NCI-H1048 (cell line): ENCODE measurements at regions not wholly inside any gene's neighbourhood (a gene's known extent, or its start where the extent isn't known, plus 50 kb on each side); places are given as distances from the start of the nearest gene placed in this dataset.

Source experiments
- DNase-seq: peaks from one replicate; lab custom pipeline; 2025; lab: John Stamatoyannopoulos, UW

- DNase-seq = no peak
These were observed 97.4 kb upstream of the RBMS3 start for GRCh38 chr3:29183346-29184087.

GRCh38 chr3:29185706-29186105 is 95.2 kb upstream of the RBMS3 start:
- no peak for DNase-seq

- DNase-seq = no peak
These were observed 94.7 kb upstream of the RBMS3 start for GRCh38 chr3:29186131-29186599.

GRCh38 chr3:29186982-29187725 is 93.7 kb upstream of the RBMS3 start:
- no peak for DNase-seq

GRCh38 chr3:29189328-29189727 is 91.5 kb upstream of the RBMS3 start:
- no peak for DNase-seq

GRCh38 chr3:29194139-29194538 is 86.7 kb upstream of the RBMS3 start:
- no peak for DNase-seq

GRCh38 chr3:29195056-29195455 is 85.8 kb upstream of the RBMS3 start:
- DNase-seq = no peak

GRCh38 chr3:29201604-29202003 is 79.3 kb upstream of the RBMS3 start:
- no peak for DNase-seq

- DNase-seq = no peak
These were observed 78.5 kb upstream of the RBMS3 start for GRCh38 chr3:29202378-29202777.

GRCh38 chr3:29203851-29204250 is 77.0 kb upstream of the RBMS3 start:
- no peak for DNase-seq

- no peak for DNase-seq
These were observed 73.4 kb upstream of the RBMS3 start for GRCh38 chr3:29207427-29207826.

GRCh38 chr3:29212789-29213433 is 68.0 kb upstream of the RBMS3 start:
- DNase-seq = no peak

GRCh38 chr3:29214009-29214658 is 66.7 kb upstream of the RBMS3 start:
- DNase-seq = no peak

- DNase-seq = no peak
These were observed 64.9 kb upstream of the RBMS3 start for GRCh38 chr3:29215948-29216347.

GRCh38 chr3:29226706-29227105 is 54.2 kb upstream of the RBMS3 start:
- no peak for DNase-seq

GRCh38 chr3:29227307-29227706 is 53.6 kb upstream of the RBMS3 start:
- DNase-seq = no peak
